ENCODE measurements at regions not wholly inside any gene's neighbourhood (a gene's known extent, or its start where the extent isn't known, plus 50 kb on each side); places are given as distances from the start of the nearest gene placed in this dataset.

GRCh38 chr1:56168176-56168575 lies 411.2 kb downstream of the PLPP3 start:
- no peaks in the 10 kb centered on the region for H3K4me1 ChIP-seq (ENCODE audit: control insufficient read depth, extremely low read depth, insufficient read depth, low read length)
- no peak overlapping the region for H3K4me3 ChIP-seq (replicated peaks in 1 of 4; ENCODE audit: control extremely low read depth in 1 of 4, insufficient read depth in 1 of 4, low read depth in 3 of 4, low read length in 4 of 4)
- H3K79me2 ChIP-seq (ENCODE audit: control insufficient read depth, insufficient read depth, low read length) = no peaks in the 10 kb centered on the region
- H2AFZ ChIP-seq (ENCODE audit: low read length) = no peak overlapping the region
- TF ChIP-seq EZH2 (IDR thresholded peaks at IDR 0.05; ENCODE audit: low read length, missing control alignments) = no peak
- TF ChIP-seq CTCF (conservative IDR thresholded peaks at IDR 0.05 in 1 of 2, IDR thresholded peaks at IDR 0.05 in 1 of 2; ENCODE audit: low read depth in 1 of 2, low read length in 2 of 2) = no peak
- DNase-seq (ENCODE audit: low read depth in 2 of 2) = no peak
- no peak overlapping the region for H3K27ac ChIP-seq (ENCODE audit: insufficient read depth, low read length)
- H3K9ac ChIP-seq (ENCODE audit: insufficient read depth, low read length) = no peak overlapping the region
- no peaks in the 10 kb centered on the region for H4K20me1 ChIP-seq (ENCODE audit: control insufficient read depth, extremely low read depth, insufficient read depth, low read length)
- no peak overlapping the region for H3K4me2 ChIP-seq (ENCODE audit: extremely low read depth, insufficient read depth, low read length)
- no peaks in the 10 kb centered on the region for H3K9me3 ChIP-seq (ENCODE audit: control insufficient read depth, insufficient read depth, low read depth, low read length)
- no peaks in the 10 kb centered on the region for H3K36me3 ChIP-seq (ENCODE audit: control insufficient read depth, insufficient read depth, low read length)
- H3K27me3 ChIP-seq (ENCODE audit: control insufficient read depth, insufficient read depth, low read length) = no peaks in the 10 kb centered on the region

GRCh38 chr1:56167596-56167995 lies 411.8 kb downstream of the PLPP3 start:
- no peak for DNase-seq (ENCODE audit: low read depth in 2 of 2)
- Histone ChIP-seq H3K79me2 (ENCODE audit: control insufficient read depth, insufficient read depth, low read length) (no peaks in the 10 kb centered on the region), H3K27ac (ENCODE audit: insufficient read depth, low read length) (no peak overlapping the region), H3K4me3 (replicated peaks in 1 of 4; ENCODE audit: control extremely low read depth in 1 of 4, insufficient read depth in 1 of 4, low read depth in 3 of 4, low read length in 4 of 4) (no peak overlapping the region), H3K9ac (ENCODE audit: insufficient read depth, low read length) (no peak overlapping the region), H3K27me3 (ENCODE audit: control insufficient read depth, insufficient read depth, low read length) (no peaks in the 10 kb centered on the region), H2AFZ (ENCODE audit: low read length) (no peak overlapping the region), H3K4me1 (ENCODE audit: control insufficient read depth, extremely low read depth, insufficient read depth, low read length) (no peaks in the 10 kb centered on the region), H3K4me2 (ENCODE audit: extremely low read depth, insufficient read depth, low read length) (no peak overlapping the region), H4K20me1 (ENCODE audit: control insufficient read depth, extremely low read depth, insufficient read depth, low read length) (no peaks in the 10 kb centered on the region), H3K9me3 (ENCODE audit: control insufficient read depth, insufficient read depth, low read depth, low read length) (no peaks in the 10 kb centered on the region), H3K36me3 (ENCODE audit: control insufficient read depth, insufficient read depth, low read length) (no peaks in the 10 kb centered on the region)
- TF ChIP-seq EZH2 (IDR thresholded peaks at IDR 0.05; ENCODE audit: low read length, missing control alignments) = no peak
- no peak for TF ChIP-seq CTCF (conservative IDR thresholded peaks at IDR 0.05 in 1 of 2, IDR thresholded peaks at IDR 0.05 in 1 of 2; ENCODE audit: low read depth in 1 of 2, low read length in 2 of 2)

- H4K20me1 ChIP-seq (ENCODE audit: control insufficient read depth, extremely low read depth, insufficient read depth, low read length) = no peaks in the 10 kb centered on the region
- H3K9me3 ChIP-seq (ENCODE audit: control insufficient read depth, insufficient read depth, low read depth, low read length) = no peaks in the 10 kb centered on the region
- no peak overlapping the region for H3K9ac ChIP-seq (ENCODE audit: insufficient read depth, low read length)
- H3K4me1 ChIP-seq (ENCODE audit: control insufficient read depth, extremely low read depth, insufficient read depth, low read length) = no peaks in the 10 kb centered on the region
- no peak for DNase-seq (ENCODE audit: low read depth in 2 of 2)
- no peak overlapping the region for H2AFZ ChIP-seq (ENCODE audit: low read length)
- H3K79me2 ChIP-seq (ENCODE audit: control insufficient read depth, insufficient read depth, low read length) = no peaks in the 10 kb centered on the region
- H3K4me2 ChIP-seq (ENCODE audit: extremely low read depth, insufficient read depth, low read length) = no peak overlapping the region
- no peaks in the 10 kb centered on the region for H3K36me3 ChIP-seq (ENCODE audit: control insufficient read depth, insufficient read depth, low read length)
- TF ChIP-seq CTCF (conservative IDR thresholded peaks at IDR 0.05 in 1 of 2, IDR thresholded peaks at IDR 0.05 in 1 of 2; ENCODE audit: low read depth in 1 of 2, low read length in 2 of 2) = no peak
- TF ChIP-seq EZH2 (IDR thresholded peaks at IDR 0.05; ENCODE audit: low read length, missing control alignments) = no peak
- no peaks in the 10 kb centered on the region for H3K27me3 ChIP-seq (ENCODE audit: control insufficient read depth, insufficient read depth, low read length)
- no peak overlapping the region for H3K27ac ChIP-seq (ENCODE audit: insufficient read depth, low read length)
- H3K4me3 ChIP-seq (replicated peaks in 1 of 4; ENCODE audit: control extremely low read depth in 1 of 4, insufficient read depth in 1 of 4, low read depth in 3 of 4, low read length in 4 of 4) = no peak overlapping the region
Measured at GRCh38 chr1:56160773-56161315, 418.5 kb downstream of the PLPP3 start.
